Panc1 (cell line): ENCODE measurements at regions not wholly inside any gene's neighbourhood (a gene's known extent, or its start where the extent isn't known, plus 50 kb on each side); places are given as distances from the start of the nearest gene placed in this dataset.

Experiments
- ATAC-seq: fragments of 200-7000 bp; cut with Tn5 transposase; 2 replicates; pipeline ENCODE4 v1.9.1; 2020; ENCODE audit warnings: mild to moderate bottlenecking, moderate library complexity
- BruUV-seq: library from RNA; stranded (reverse); fragments of 400-500 nt; replicated peaks from 2 replicates; lab custom pipeline; 2021; lab: Mats Ljungman, UMichigan
- CTCF ChIA-PET: fragments of 300-600 bp; sonication (Branson Sonifier 250); formaldehyde crosslinking; loops from one replicate; lab custom pipeline; 2022; ENCODE audit warnings: antibody characterized with exemption; lab: Charles Lee
- POLR2A ChIA-PET: fragments of 300-600 bp; sonication (Branson Sonifier 250); formaldehyde crosslinking; loops from one replicate; lab custom pipeline; 2022; ENCODE audit warnings: antibody characterized with exemption; lab: Charles Lee
- DNase-seq: peaks from one replicate; pipeline ENCODE4 v3.0.0-alpha.2; 2010; ENCODE audit warnings: low read depth, low spot score
- H3K27ac ChIP-seq: 2 replicates; pipeline ENCODE4 v1.5.1; 2011; ENCODE audit warnings: mild to moderate bottlenecking, low read length, inconsistent platforms
- H3K27me3 ChIP-seq: fragments of 200-500 bp; sonication (Bioruptor generic); 2 replicates; pipeline ENCODE4 v1.6.0; 2014; ENCODE audit warnings: low read length, inconsistent platforms; ENCODE audit not compliant: control insufficient read depth, insufficient read depth
- H3K36me3 ChIP-seq: fragments of 200-500 bp; sonication (Bioruptor generic); 2 replicates; pipeline ENCODE4 v1.5.1; 2014; ENCODE audit warnings: inconsistent platforms, mild to moderate bottlenecking, low read length, moderate library complexity; ENCODE audit not compliant: control insufficient read depth, insufficient read depth
- H3K4me1 ChIP-seq: 2 replicates; pipeline ENCODE4 v1.5.1; 2011; ENCODE audit warnings: inconsistent platforms, mild to moderate bottlenecking, low read length, moderate library complexity; ENCODE audit not compliant: control insufficient read depth, insufficient read depth
- H3K4me3 ChIP-seq, 2 experiments: 2 replicates each; pipeline ENCODE4 v1.5.1; 2011 to 2012; ENCODE audit warnings: low read depth in 2 of 2, low read length in 2 of 2, mild to moderate bottlenecking in 2 of 2, inconsistent platforms in 1 of 2, moderate library complexity in 1 of 2
- H3K9me3 ChIP-seq: fragments of 200-500 bp; sonication (Bioruptor generic); 2 replicates; pipeline ENCODE4 v1.5.1; 2014; ENCODE audit warnings: low read depth, mild to moderate bottlenecking, inconsistent platforms, low read length, moderate library complexity; ENCODE audit not compliant: control insufficient read depth, insufficient read depth
- POLR2AphosphoS5 ChIP-seq: IDR thresholded peaks from 2 replicates; pipeline ENCODE4 v1.6.1; 2012; ENCODE audit warnings: mild to moderate bottlenecking, low read depth, low read length, moderate library complexity
- REST ChIP-seq, 2 experiments: IDR thresholded peaks; 2 replicates each; pipeline ENCODE4 v1.6.1; 2011 to 2012; ENCODE audit warnings: low read depth in 2 of 2, control low read depth in 1 of 2, low read length in 1 of 2, mild to moderate bottlenecking in 1 of 2, moderate library complexity in 1 of 2; ENCODE audit not compliant: insufficient read depth in 1 of 2
- SIN3A ChIP-seq: IDR thresholded peaks from 2 replicates; pipeline ENCODE4 v1.6.1; 2012; ENCODE audit warnings: low read depth, mild to moderate bottlenecking, low read length, moderate library complexity, borderline replicate concordance; ENCODE audit not compliant: insufficient read depth
- TCF7L2 ChIP-seq: IDR thresholded peaks from 2 replicates; pipeline ENCODE4 v1.6.1; 2011; ENCODE audit warnings: mild to moderate bottlenecking, low read depth, low read length, inconsistent platforms
- in situ Hi-C: cut with HindIII; loops from 2 replicates; pipeline ENCODE4 v1.10.0; 2016; ENCODE audit warnings: low sequenced_read_pairs, low pct_unique_long_range_greater_than_20kb
- intact Hi-C: fragments of 100-400 bp; cut with micrococcal nuclease; formaldehyde crosslinking; loops from one replicate; pipeline ENCODE4 v1.10.0; 2022; ENCODE audit not compliant: unreplicated experiment
- TF ChIP-seq, protein P1 (sequence below): fragments of 450-650 bp; IDR thresholded peaks from 2 replicates; pipeline ENCODE4 v1.5.1; 2017; ENCODE audit warnings: mild to moderate bottlenecking

- TF ChIP-seq POLR2AphosphoS5 (no peak), SIN3A (no peak), REST (IDR thresholded peaks at IDR 0.05; ENCODE audit: insufficient read depth in 1 of 2, low read depth in 2 of 2, low read length in 1 of 2) (no peak), TCF7L2 (no peak)
- TF ChIP-seq, protein P1, sequence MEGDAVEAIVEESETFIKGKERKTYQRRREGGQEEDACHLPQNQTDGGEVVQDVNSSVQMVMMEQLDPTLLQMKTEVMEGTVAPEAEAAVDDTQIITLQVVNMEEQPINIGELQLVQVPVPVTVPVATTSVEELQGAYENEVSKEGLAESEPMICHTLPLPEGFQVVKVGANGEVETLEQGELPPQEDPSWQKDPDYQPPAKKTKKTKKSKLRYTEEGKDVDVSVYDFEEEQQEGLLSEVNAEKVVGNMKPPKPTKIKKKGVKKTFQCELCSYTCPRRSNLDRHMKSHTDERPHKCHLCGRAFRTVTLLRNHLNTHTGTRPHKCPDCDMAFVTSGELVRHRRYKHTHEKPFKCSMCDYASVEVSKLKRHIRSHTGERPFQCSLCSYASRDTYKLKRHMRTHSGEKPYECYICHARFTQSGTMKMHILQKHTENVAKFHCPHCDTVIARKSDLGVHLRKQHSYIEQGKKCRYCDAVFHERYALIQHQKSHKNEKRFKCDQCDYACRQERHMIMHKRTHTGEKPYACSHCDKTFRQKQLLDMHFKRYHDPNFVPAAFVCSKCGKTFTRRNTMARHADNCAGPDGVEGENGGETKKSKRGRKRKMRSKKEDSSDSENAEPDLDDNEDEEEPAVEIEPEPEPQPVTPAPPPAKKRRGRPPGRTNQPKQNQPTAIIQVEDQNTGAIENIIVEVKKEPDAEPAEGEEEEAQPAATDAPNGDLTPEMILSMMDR, result no peak
- no peaks in the 10 kb centered on the region for H3K27me3 ChIP-seq
- ATAC-seq (no peak), DNase-seq (no peak)
- no peak overlapping the region for H3K4me3 ChIP-seq
- ChIA-PET CTCF (no interaction called here), POLR2A (no interaction called here)
- intact Hi-C loops, result no loop called here
- in situ Hi-C loops, result no loop called here
- no TSS peak for BruUV-seq
- no peaks in the 10 kb centered on the region; the same call in 1 of the 2 replicates for H3K36me3 ChIP-seq
- H3K9me3 ChIP-seq, result no peaks in the 10 kb centered on the region
- no peak overlapping the region for H3K27ac ChIP-seq
- no peaks in the 10 kb centered on the region for H3K4me1 ChIP-seq
These were observed 1023.1 kb downstream of the SH3BGRL start for GRCh38 chrX:82224961-82225360.

DNA sequence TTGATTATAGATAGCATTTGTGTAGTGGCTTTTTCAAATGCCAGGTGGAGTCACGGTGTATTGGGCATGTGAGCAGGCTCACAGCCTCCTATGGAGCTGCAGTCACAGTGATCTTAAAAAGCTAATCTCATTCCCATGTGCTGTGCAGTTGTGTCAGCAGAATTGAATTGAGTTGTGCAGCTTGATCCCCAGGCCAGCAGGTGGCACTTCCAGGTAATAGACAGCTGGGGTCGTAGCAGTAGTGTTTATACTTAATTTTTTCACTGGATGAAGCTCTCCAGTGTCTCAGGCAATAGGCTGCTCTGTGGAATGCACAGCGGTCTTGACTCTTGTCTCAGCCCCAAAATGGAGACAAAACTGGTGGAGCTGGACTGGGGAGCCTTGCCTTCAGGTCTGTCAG, 1028.1 kb downstream of the SH3BGRL start:
- POLR2A ChIA-PET, result no interaction called here
- in situ Hi-C loops, result no loop called here
- DNase-seq, result no peak
- Histone ChIP-seq H3K27ac (no peak overlapping the region), H3K36me3 (no peaks in the 10 kb centered on the region), H3K4me3 (no peak overlapping the region), H3K27me3 (no peaks in the 10 kb centered on the region), H3K9me3 (no peaks in the 10 kb centered on the region), H3K4me1 (no peaks in the 10 kb centered on the region)
- CTCF ChIA-PET, result no interaction called here
- intact Hi-C loops, result no loop called here
- BruUV-seq, result no TSS peak
- ATAC-seq, result no peak
- TF ChIP-seq TCF7L2, result no peak
- TF ChIP-seq SIN3A, result no peak
- TF ChIP-seq, protein P1, result no peak
- no peak for TF ChIP-seq REST (IDR thresholded peaks at IDR 0.05; ENCODE audit: insufficient read depth in 1 of 2, low read depth in 2 of 2, low read length in 1 of 2)
- no peak for TF ChIP-seq POLR2AphosphoS5
